IMR-90 (cell line): ENCODE measurements at regions not wholly inside any gene's neighbourhood (a gene's known extent, or its start where the extent isn't known, plus 50 kb on each side); places are given as distances from the start of the nearest gene placed in this dataset.
A peak's percentile ranks its signal among the peaks of the same experiment; 100 is the strongest.
"Not testable (repeated sequence)": the region's sequence is repeated elsewhere in the genome, so short reads cannot be mapped to it uniquely, and the experiment has no call there.

Experiments
- ATAC-seq: fragments of 200-7000 bp; cut with Tn5 transposase; 2 replicates; pipeline ENCODE4 v1.9.1; 2020; ENCODE audit warnings: low read depth, mild to moderate bottlenecking, moderate library complexity
- BruUV-seq: library from RNA; stranded (reverse); fragments of 400-500 nt; replicated peaks from 2 replicates; lab custom pipeline; 2021; lab: Mats Ljungman, UMichigan
- CTCF ChIA-PET: fragments of 300-600 bp; formaldehyde crosslinking; extraction: SDS; loops from one replicate; lab custom pipeline; 2021; ENCODE audit warnings: antibody characterized with exemption; lab: Yijun Ruan, JAX
- POLR2A ChIA-PET: fragments of 300-600 bp; sonication (Branson Sonifier 250); formaldehyde crosslinking; loops from one replicate; lab custom pipeline; 2022; ENCODE audit warnings: antibody characterized with exemption; ENCODE audit not compliant: unreplicated experiment; lab: Charles Lee
- DNase-seq: peaks from one replicate; pipeline ENCODE4 v3.0.0; 2013
- H2AFZ ChIP-seq: replicated peaks from 2 replicates; pipeline ENCODE3; 2013; ENCODE audit warnings: low read length, mild to moderate bottlenecking; ENCODE audit not compliant: poor library complexity
- H2AK5ac ChIP-seq: 2 replicates; pipeline ENCODE4 v1.6.1; 2013; ENCODE audit warnings: low read depth, low read length, inconsistent platforms
- H2AK9ac ChIP-seq: replicated peaks from 2 replicates; pipeline ENCODE3; 2013; ENCODE audit warnings: mild to moderate bottlenecking, low read depth, low read length, moderate library complexity; ENCODE audit not compliant: poor library complexity
- H2BK120ac ChIP-seq: 2 replicates; pipeline ENCODE4 v1.6.1; 2013; ENCODE audit warnings: low read depth, low read length, inconsistent platforms
- H2BK15ac ChIP-seq: 3 replicates; pipeline ENCODE4 v1.6.1; 2013; ENCODE audit warnings: low read depth, low read length, inconsistent platforms
- H2BK20ac ChIP-seq: 2 replicates; pipeline ENCODE4 v1.6.1; 2013; ENCODE audit warnings: low read depth, mild to moderate bottlenecking, inconsistent platforms, low read length, moderate library complexity
- H2BK5ac ChIP-seq: 2 replicates; pipeline ENCODE4 v1.6.1; 2013; ENCODE audit warnings: mild to moderate bottlenecking, low read depth, low read length, inconsistent platforms; ENCODE audit not compliant: poor library complexity, severe bottlenecking
- H3K14ac ChIP-seq: replicated peaks from 2 replicates; pipeline ENCODE4 v1.6.1; 2013; ENCODE audit warnings: low read depth, low read length, inconsistent platforms
- H3K18ac ChIP-seq: 2 replicates; pipeline ENCODE4 v1.6.1; 2013; ENCODE audit warnings: low read depth, low read length, control low read depth
- H3K23ac ChIP-seq: 2 replicates; pipeline ENCODE4 v1.6.1; 2013; ENCODE audit warnings: low read depth, low read length, inconsistent platforms
- H3K27ac ChIP-seq: 2 replicates; pipeline ENCODE4 v1.5.1; 2013; ENCODE audit warnings: mild to moderate bottlenecking, control low read depth, low read length; ENCODE audit not compliant: insufficient read depth
- H3K27me3 ChIP-seq: 2 replicates; pipeline ENCODE4 v1.6.1; 2013; ENCODE audit warnings: low read length; ENCODE audit not compliant: control insufficient read depth, insufficient read depth
- H3K36me3 ChIP-seq: 2 replicates; pipeline ENCODE4 v1.6.1; 2013; ENCODE audit warnings: low read length, mixed read lengths; ENCODE audit not compliant: control insufficient read depth, insufficient read depth
- H3K4ac ChIP-seq: 2 replicates; pipeline ENCODE4 v1.6.1; 2013; ENCODE audit warnings: low read depth, low read length, inconsistent platforms
- H3K4me1 ChIP-seq: 2 replicates; pipeline ENCODE4 v1.6.1; 2013; ENCODE audit warnings: low read length, mixed read lengths; ENCODE audit not compliant: control insufficient read depth, insufficient read depth
- H3K4me2 ChIP-seq: 2 replicates; pipeline ENCODE4 v1.6.1; 2013; ENCODE audit warnings: low read depth, mild to moderate bottlenecking, control low read depth, low read length, moderate library complexity
- H3K4me3 ChIP-seq: 2 replicates; pipeline ENCODE4 v1.5.1; 2013; ENCODE audit warnings: low read depth, mild to moderate bottlenecking, control low read depth, low read length, moderate library complexity; ENCODE audit not compliant: insufficient read depth
- H3K56ac ChIP-seq: 2 replicates; pipeline ENCODE4 v1.6.1; 2013; ENCODE audit warnings: low read length, inconsistent platforms; ENCODE audit not compliant: insufficient read depth; ENCODE audit errors: extremely low read depth
- H3K79me1 ChIP-seq, 2 experiments: 2 replicates each; pipeline ENCODE4 v1.6.1; 2013; ENCODE audit warnings: low read length in 2 of 2, inconsistent platforms in 1 of 2, low read depth in 1 of 2
- H3K9ac ChIP-seq: 2 replicates; pipeline ENCODE4 v1.6.1; 2013; ENCODE audit warnings: low read depth, low read length, control low read depth
- H3K9me1 ChIP-seq: 2 replicates; pipeline ENCODE4 v1.6.1; 2013; ENCODE audit warnings: low read length, inconsistent platforms; ENCODE audit not compliant: insufficient read depth
- H3K9me3 ChIP-seq: 2 replicates; pipeline ENCODE4 v1.6.1; 2013; ENCODE audit warnings: low read length; ENCODE audit not compliant: control insufficient read depth, insufficient read depth
- H4K20me1 ChIP-seq: 2 replicates; pipeline ENCODE4 v1.6.1; 2013; ENCODE audit warnings: low read length, inconsistent platforms; ENCODE audit not compliant: insufficient read depth
- H4K5ac ChIP-seq: 2 replicates; pipeline ENCODE4 v1.6.1; 2013; ENCODE audit warnings: mild to moderate bottlenecking, low read depth, low read length, control low read depth
- H4K8ac ChIP-seq, 2 experiments: 2 replicates each; pipeline ENCODE4 v1.6.1; 2013; ENCODE audit warnings: low read depth in 2 of 2, low read length in 2 of 2, control low read depth in 1 of 2, inconsistent platforms in 1 of 2
- H4K91ac ChIP-seq: 2 replicates; pipeline ENCODE4 v1.6.1; 2013; ENCODE audit warnings: low read depth, low read length, inconsistent platforms; ENCODE audit not compliant: insufficient read depth
- WGBS, 2 experiments: methylation state at CpG; one replicate each; pipeline versions ENCODE4 v1.1.5 to v1.1.7; 2013; ENCODE audit warnings: missing lambda C conversion rate in 2 of 2; ENCODE audit not compliant: insufficient read length in 1 of 2; ENCODE audit errors: extremely low coverage in 2 of 2; 5-methylcytosine and 5-hydroxymethylcytosine counted together
- dilution Hi-C: fragments of 300-500 bp; cut with HindIII; formaldehyde crosslinking; loops from one replicate; pipeline ENCODE4 v1.14.3; 2018; ENCODE audit warnings: low sequenced_read_pairs; ENCODE audit not compliant: unreplicated experiment
- in situ Hi-C: fragments of 300-500 bp; cut with MboI; formaldehyde crosslinking; loops from 3 replicates; pipeline ENCODE4 v1.14.3; 2019; ENCODE audit warnings: low sequenced_read_pairs, inconsistent platforms, mixed read lengths
- intact Hi-C: fragments of 100-400 bp; cut with micrococcal nuclease; formaldehyde crosslinking; loops from 2 replicates; pipeline ENCODE4 v1.10.0; 2022

GRCh38 chr16:88208776-88209175 is 174.0 kb upstream of the ZNF469 start:
- no CpG with 5 or more reads among the region's 5 CpGs for WGBS, 2 experiments
- H3K27me3 ChIP-seq, H3K36me3 ChIP-seq, H3K27ac ChIP-seq, H3K4me1 ChIP-seq, CTCF ChIA-PET, H3K18ac ChIP-seq, H4K5ac ChIP-seq, H4K20me1 ChIP-seq, H2BK5ac ChIP-seq, H2AFZ ChIP-seq, H3K9ac ChIP-seq, H4K91ac ChIP-seq, H2AK9ac ChIP-seq, BruUV-seq, POLR2A ChIA-PET, H2BK15ac ChIP-seq, intact Hi-C loops, H3K9me1 ChIP-seq, H3K56ac ChIP-seq, in situ Hi-C loops, H3K9me3 ChIP-seq, dilution Hi-C loops, H3K4me3 ChIP-seq, H3K4me2 ChIP-seq, H3K79me1 ChIP-seq, H3K23ac ChIP-seq: not testable (repeated sequence)
- ATAC-seq, result peak; percentile 75
- 0 out of 2 replicates have a peak overlapping the region, but pooled peaks have one; percentile 85 for H2AK5ac ChIP-seq
- 0 out of 2 replicates have a peak overlapping the region, but pooled peaks have one; percentile 59 for H3K14ac ChIP-seq
- peak overlapping the region; percentile 80; the same call in 1 of the 2 replicates for H2BK20ac ChIP-seq
- H4K8ac ChIP-seq, result peak overlapping the region in 1 of 2 experiments; percentile 72; a peak in 1 of 4 replicates
- peak; percentile 64 for DNase-seq
- peak overlapping the region; percentile 61; the same call in 1 of the 2 replicates for H3K4ac ChIP-seq
- peak overlapping the region; percentile 79 for H2BK120ac ChIP-seq

GRCh38 chr16:88209579-88209978 is 173.2 kb upstream of the ZNF469 start:
- ATAC-seq, H3K79me1 ChIP-seq, CTCF ChIA-PET, H3K56ac ChIP-seq, H3K9me1 ChIP-seq, H2BK120ac ChIP-seq, H4K5ac ChIP-seq, H3K18ac ChIP-seq, H3K23ac ChIP-seq, H3K4ac ChIP-seq, H2BK20ac ChIP-seq, DNase-seq, H2AK9ac ChIP-seq, H2AK5ac ChIP-seq, in situ Hi-C loops, H3K14ac ChIP-seq, H2BK5ac ChIP-seq, H3K36me3 ChIP-seq, H3K4me3 ChIP-seq, POLR2A ChIA-PET, H4K91ac ChIP-seq, dilution Hi-C loops, H3K9ac ChIP-seq, H4K20me1 ChIP-seq, H3K4me1 ChIP-seq, H4K8ac ChIP-seq, H3K4me2 ChIP-seq, H2AFZ ChIP-seq, H2BK15ac ChIP-seq, H3K27me3 ChIP-seq, BruUV-seq, intact Hi-C loops, H3K27ac ChIP-seq, H3K9me3 ChIP-seq: not testable (repeated sequence)
- no CpG with 5 or more reads among the region's 1 CpG for WGBS, 2 experiments
